HG02938 (cell line): ENCODE measurements at regions not wholly inside any gene's neighbourhood (a gene's known extent, or its start where the extent isn't known, plus 50 kb on each side); places are given as distances from the start of the nearest gene placed in this dataset.
"Not testable (repeated sequence)": the region's sequence is repeated elsewhere in the genome, so short reads cannot be mapped to it uniquely, and the experiment has no call there.

Experiments used
- ATAC-seq: cut with Tn5 transposase; IDR thresholded peaks from one replicate; pipeline ENCODE4 v1.9.1; 2021; ENCODE audit warnings: mild to moderate bottlenecking, moderate library complexity; ENCODE audit not compliant: unreplicated experiment

- ATAC-seq = no peak
These were observed 220.9 kb downstream of the BUB3 start for GRCh38 chr10:123375097-123375496.

- ATAC-seq = no peak
These were observed 221.5 kb downstream of the BUB3 start for GRCh38 chr10:123375738-123376137.

GRCh38 chr10:123377883-123378282 is 223.7 kb downstream of the BUB3 start:
- ATAC-seq = no peak

- ATAC-seq = no peak
These were observed 224.1 kb downstream of the BUB3 start for GRCh38 chr10:123378302-123378701.

- no peak for ATAC-seq
These were observed 225.0 kb downstream of the BUB3 start for GRCh38 chr10:123379156-123379555.

- no peak for ATAC-seq
These were observed 226.4 kb downstream of the BUB3 start for GRCh38 chr10:123380491-123381085.

GRCh38 chr10:123381224-123381623 is 227.0 kb downstream of the BUB3 start:
- ATAC-seq = no peak

- ATAC-seq = no peak
These were observed 228.3 kb downstream of the BUB3 start for GRCh38 chr10:123382491-123382890.

- ATAC-seq = no peak
These were observed 231.4 kb downstream of the BUB3 start for GRCh38 chr10:123385508-123386080.

GRCh38 chr10:123389520-123389919 is 235.3 kb downstream of the BUB3 start:
- no peak for ATAC-seq

- ATAC-seq = no peak
These were observed 236.1 kb downstream of the BUB3 start for GRCh38 chr10:123390332-123390731.

- no peak for ATAC-seq
These were observed 236.7 kb downstream of the BUB3 start for GRCh38 chr10:123390874-123391273.

GRCh38 chr10:123391275-123392028 is 237.2 kb downstream of the BUB3 start:
- peak; percentile 37 for ATAC-seq

- ATAC-seq = peak; percentile 91
These were observed 238.2 kb downstream of the BUB3 start for GRCh38 chr10:123392182-123392963.

GRCh38 chr10:123393170-123393569 is 239.0 kb downstream of the BUB3 start:
- ATAC-seq = no peak

GRCh38 chr10:123394382-123394781 is 240.2 kb downstream of the BUB3 start:
- ATAC-seq = no peak

GRCh38 chr10:123395234-123395633 is 241.0 kb downstream of the BUB3 start:
- ATAC-seq = not testable (repeated sequence)

- ATAC-seq = no peak
These were observed 241.7 kb downstream of the BUB3 start for GRCh38 chr10:123395906-123396305.

- peak; percentile 80 for ATAC-seq
These were observed 244.0 kb downstream of the BUB3 start for GRCh38 chr10:123398180-123398591.

GRCh38 chr10:123398756-123399155 is 244.6 kb downstream of the BUB3 start:
- ATAC-seq = no peak

- ATAC-seq = no peak
These were observed 245.2 kb downstream of the BUB3 start for GRCh38 chr10:123399276-123399839.
